ENCODE measurements at regions not wholly inside any gene's neighbourhood (a gene's known extent, or its start where the extent isn't known, plus 50 kb on each side); places are given as distances from the start of the nearest gene placed in this dataset.

- no peaks in the 10 kb centered on the region for H3K36me3 Mint-ChIP-seq (ENCODE audit: low read depth)
- peaks cover 11% of the 10 kb centered on the region for H3K27me3 Mint-ChIP-seq
- H3K9me3 Mint-ChIP-seq, result no peaks in the 10 kb centered on the region
- H3K4me1 Mint-ChIP-seq (ENCODE audit: low read depth), result no peaks in the 10 kb centered on the region
- H3K27ac Mint-ChIP-seq, result no peak overlapping the region
- H3K4me3 Mint-ChIP-seq, result no peak overlapping the region
- intact Hi-C loops (cut with micrococcal nuclease), result no loop called here
Measured at GRCh38 chr9:107103621-107104020, 179.5 kb upstream of the RAD23B start.

- no peak overlapping the region for H3K4me3 Mint-ChIP-seq
- H3K9me3 Mint-ChIP-seq, result no peaks in the 10 kb centered on the region
- peaks cover 26% of the 10 kb centered on the region for H3K27me3 Mint-ChIP-seq
- H3K4me1 Mint-ChIP-seq (ENCODE audit: low read depth), result no peaks in the 10 kb centered on the region
- no peaks in the 10 kb centered on the region for H3K36me3 Mint-ChIP-seq (ENCODE audit: low read depth)
- no peak overlapping the region for H3K27ac Mint-ChIP-seq
- intact Hi-C loops (cut with micrococcal nuclease), result no loop called here
Measured at GRCh38 chr9:107105784-107106183, 177.3 kb upstream of the RAD23B start.

- Mint-ChIP-seq H3K4me3 (no peak overlapping the region), H3K4me1 (ENCODE audit: low read depth) (peaks cover 2% of the 10 kb centered on the region), H3K27me3 (peaks cover 26% of the 10 kb centered on the region), H3K36me3 (ENCODE audit: low read depth) (no peaks in the 10 kb centered on the region), H3K27ac (no peak overlapping the region), H3K9me3 (no peaks in the 10 kb centered on the region)
- intact Hi-C loops (cut with micrococcal nuclease), result no loop called here
Measured at GRCh38 chr9:107106416-107106815, 176.7 kb upstream of the RAD23B start.

GRCh38 chr9:107108342-107109130 lies 174.5 kb upstream of the RAD23B start:
- Mint-ChIP-seq H3K36me3 (ENCODE audit: low read depth) (no peaks in the 10 kb centered on the region), H3K27ac (no peak overlapping the region), H3K27me3 (peaks cover 29% of the 10 kb centered on the region), H3K4me1 (ENCODE audit: low read depth) (peaks cover 23% of the 10 kb centered on the region), H3K4me3 (no peak overlapping the region), H3K9me3 (no peaks in the 10 kb centered on the region)
- intact Hi-C loops (cut with micrococcal nuclease), result no loop called here

- H3K27ac Mint-ChIP-seq, result no peak overlapping the region
- intact Hi-C loops (cut with micrococcal nuclease), result no loop called here
- no peaks in the 10 kb centered on the region for H3K36me3 Mint-ChIP-seq (ENCODE audit: low read depth)
- no peaks in the 10 kb centered on the region for H3K9me3 Mint-ChIP-seq
- peaks cover 32% of the 10 kb centered on the region for H3K27me3 Mint-ChIP-seq
- no peak overlapping the region for H3K4me3 Mint-ChIP-seq
- peaks cover 28% of the 10 kb centered on the region for H3K4me1 Mint-ChIP-seq (ENCODE audit: low read depth)
Measured at GRCh38 chr9:107109324-107109723, 173.8 kb upstream of the RAD23B start.

- H3K27ac Mint-ChIP-seq, result no peak overlapping the region
- H3K4me1 Mint-ChIP-seq (ENCODE audit: low read depth), result peaks cover 35% of the 10 kb centered on the region
- no peaks in the 10 kb centered on the region for H3K9me3 Mint-ChIP-seq
- no peak overlapping the region for H3K4me3 Mint-ChIP-seq
- H3K27me3 Mint-ChIP-seq, result peaks cover 34% of the 10 kb centered on the region
- intact Hi-C loops (cut with micrococcal nuclease), result no loop called here
- H3K36me3 Mint-ChIP-seq (ENCODE audit: low read depth), result no peaks in the 10 kb centered on the region
Measured at GRCh38 chr9:107110153-107110552, 172.9 kb upstream of the RAD23B start.

GRCh38 chr9:107112707-107113243 lies 170.3 kb upstream of the RAD23B start:
- peaks cover 29% of the 10 kb centered on the region for H3K27me3 Mint-ChIP-seq
- H3K4me1 Mint-ChIP-seq (ENCODE audit: low read depth), result peaks cover 35% of the 10 kb centered on the region
- no peak overlapping the region for H3K4me3 Mint-ChIP-seq
- intact Hi-C loops (cut with micrococcal nuclease), result no loop called here
- no peaks in the 10 kb centered on the region for H3K9me3 Mint-ChIP-seq
- H3K36me3 Mint-ChIP-seq (ENCODE audit: low read depth), result no peaks in the 10 kb centered on the region
- no peak overlapping the region for H3K27ac Mint-ChIP-seq

GRCh38 chr9:107118863-107119624 lies 164.0 kb upstream of the RAD23B start:
- Mint-ChIP-seq H3K9me3 (no peaks in the 10 kb centered on the region), H3K36me3 (ENCODE audit: low read depth) (no peaks in the 10 kb centered on the region), H3K27ac (no peak overlapping the region), H3K27me3 (peaks cover 8% of the 10 kb centered on the region), H3K4me3 (no peak overlapping the region), H3K4me1 (ENCODE audit: low read depth) (peaks cover 10% of the 10 kb centered on the region)
- intact Hi-C loops (cut with micrococcal nuclease), result no loop called here

- Mint-ChIP-seq H3K36me3 (ENCODE audit: low read depth) (no peaks in the 10 kb centered on the region), H3K27ac (no peak overlapping the region)
Measured at GRCh38 chr9:107119735-107120134, 163.3 kb upstream of the RAD23B start.

GRCh38 chr9:107123389-107123788 lies 159.7 kb upstream of the RAD23B start:
- Mint-ChIP-seq H3K4me3 (no peak overlapping the region), H3K27me3 (peaks cover 7% of the 10 kb centered on the region), H3K27ac (no peak overlapping the region), H3K36me3 (ENCODE audit: low read depth) (no peaks in the 10 kb centered on the region), H3K9me3 (no peaks in the 10 kb centered on the region), H3K4me1 (ENCODE audit: low read depth) (no peaks in the 10 kb centered on the region)
- intact Hi-C loops (cut with micrococcal nuclease), result no loop called here

More at GRCh38 chr9:107119735-107120134, 163.3 kb upstream of the RAD23B start:
- intact Hi-C loops (cut with micrococcal nuclease), result no loop called here
- no peak overlapping the region for H3K4me3 Mint-ChIP-seq
- peaks cover 3% of the 10 kb centered on the region for H3K4me1 Mint-ChIP-seq (ENCODE audit: low read depth)
- H3K27me3 Mint-ChIP-seq, result peaks cover 4% of the 10 kb centered on the region
- no peaks in the 10 kb centered on the region for H3K9me3 Mint-ChIP-seq

GRCh38 chr9:107127608-107128007 lies 155.5 kb upstream of the RAD23B start:
- peaks cover 8% of the 10 kb centered on the region for H3K27me3 Mint-ChIP-seq
- H3K4me3 Mint-ChIP-seq, result no peak overlapping the region
- H3K36me3 Mint-ChIP-seq (ENCODE audit: low read depth), result no peaks in the 10 kb centered on the region
- no peaks in the 10 kb centered on the region for H3K9me3 Mint-ChIP-seq
- H3K4me1 Mint-ChIP-seq (ENCODE audit: low read depth), result no peaks in the 10 kb centered on the region
- H3K27ac Mint-ChIP-seq, result no peak overlapping the region
- intact Hi-C loops (cut with micrococcal nuclease), result no loop called here

GRCh38 chr9:107131108-107131799 lies 151.8 kb upstream of the RAD23B start:
- H3K4me1 Mint-ChIP-seq (ENCODE audit: low read depth), result no peaks in the 10 kb centered on the region
- no peaks in the 10 kb centered on the region for H3K9me3 Mint-ChIP-seq
- intact Hi-C loops (cut with micrococcal nuclease), result no loop called here
- H3K36me3 Mint-ChIP-seq (ENCODE audit: low read depth), result no peaks in the 10 kb centered on the region
- H3K27me3 Mint-ChIP-seq, result peaks cover 9% of the 10 kb centered on the region
- no peak overlapping the region for H3K4me3 Mint-ChIP-seq
- no peak overlapping the region for H3K27ac Mint-ChIP-seq

- Mint-ChIP-seq H3K27me3 (peaks cover 13% of the 10 kb centered on the region), H3K27ac (no peak overlapping the region), H3K9me3 (no peaks in the 10 kb centered on the region), H3K4me3 (no peak overlapping the region), H3K4me1 (ENCODE audit: low read depth) (no peaks in the 10 kb centered on the region), H3K36me3 (ENCODE audit: low read depth) (no peaks in the 10 kb centered on the region)
- intact Hi-C loops (cut with micrococcal nuclease), result no loop called here
Measured at GRCh38 chr9:107136296-107136695, 146.8 kb upstream of the RAD23B start.

Data from dendritic cell treated with granulocyte-macrophage colony-stimulating factor and Interleukin-4, amounts not matched to agents 40 ng/mL and 50 ng/mL, for 4 days (primary cell).